HEK293 (cell line): ENCODE measurements at regions not wholly inside any gene's neighbourhood (a gene's known extent, or its start where the extent isn't known, plus 50 kb on each side); places are given as distances from the start of the nearest gene placed in this dataset.

Source experiments
- CTCF ChIA-PET: fragments of 350-600 bp; formaldehyde crosslinking; extraction: SDS; loops from one replicate; lab custom pipeline; 2021; ENCODE audit warnings: antibody characterized with exemption; lab: Yijun Ruan, JAX
- POLR2A ChIA-PET: fragments of 300-600 bp; formaldehyde crosslinking; extraction: SDS; loops from one replicate; lab custom pipeline; 2020; ENCODE audit warnings: antibody characterized with exemption, inconsistent platforms; lab: Yijun Ruan, JAX
- H3K27ac ChIP-seq: fragments of 200-500 bp; sonication (Bioruptor generic); 2 replicates; pipeline ENCODE4 v1.5.1; 2014; ENCODE audit warnings: low read depth, low read length, control low read depth, inconsistent platforms; ENCODE audit errors: extremely low read depth
- H3K36me3 ChIP-seq, 2 experiments: fragments of 200-500 bp in 1 of 2; sonication (Bioruptor generic) in 1 of 2; 1 replicate in 1 of 2; 2 replicates in 1 of 2; pipeline ENCODE4 v1.5.1; 2014 to 2017; ENCODE audit warnings: inconsistent platforms in 2 of 2, low read length in 2 of 2; ENCODE audit not compliant: control insufficient read depth in 2 of 2, insufficient read depth in 1 of 2
- H3K4me1 ChIP-seq: fragments of 200-500 bp; sonication (Bioruptor generic); 2 replicates; pipeline ENCODE4 v1.5.1; 2014; ENCODE audit warnings: mild to moderate bottlenecking, low read length, inconsistent platforms; ENCODE audit not compliant: control insufficient read depth, insufficient read depth
- H3K4me3 ChIP-seq: 2 replicates; pipeline ENCODE4 v1.5.1; 2011; ENCODE audit warnings: low read depth, mild to moderate bottlenecking, control low read depth, low read length, moderate library complexity
- H3K9me3 ChIP-seq: fragments of 200-500 bp; sonication (Bioruptor generic); 2 replicates; pipeline ENCODE4 v1.5.1; 2014; ENCODE audit warnings: low read depth, low read length, inconsistent platforms; ENCODE audit not compliant: control insufficient read depth, insufficient read depth
- ZNF132 ChIP-seq: fragments of 450-650 bp; formaldehyde crosslinking; IDR thresholded peaks from 2 replicates; pipeline ENCODE4 v1.5.1; 2017; ENCODE audit warnings: missing biosample characterization, missing genetic modification characterization, borderline replicate concordance
- ZNF133 ChIP-seq: fragments of 450-650 bp; formaldehyde crosslinking; IDR thresholded peaks from 2 replicates; pipeline ENCODE4 v1.5.1; 2016; ENCODE audit warnings: missing biosample characterization, missing genetic modification characterization
- ZNF140 ChIP-seq: fragments of 450-650 bp; formaldehyde crosslinking; IDR thresholded peaks from 2 replicates; pipeline ENCODE4 v1.5.1; 2016; ENCODE audit warnings: missing biosample characterization, missing genetic modification characterization
- ZNF146 ChIP-seq: fragments of 450-650 bp; formaldehyde crosslinking; IDR thresholded peaks from 2 replicates; pipeline ENCODE4 v1.5.1; 2016; ENCODE audit warnings: missing biosample characterization, missing genetic modification characterization
- ZNF148 ChIP-seq: fragments of 450-650 bp; formaldehyde crosslinking; IDR thresholded peaks from 2 replicates; pipeline ENCODE4 v1.5.0; 2017; ENCODE audit warnings: missing biosample characterization, missing genetic modification characterization, borderline replicate concordance
- ZNF155 ChIP-seq: fragments of 450-650 bp; formaldehyde crosslinking; IDR thresholded peaks from 2 replicates; pipeline ENCODE4 v1.5.1; 2016; ENCODE audit warnings: missing biosample characterization, missing genetic modification characterization
- ZNF280C ChIP-seq: fragments of 450-650 bp; formaldehyde crosslinking; IDR thresholded peaks from 2 replicates; pipeline ENCODE4 v1.5.1; 2016; ENCODE audit warnings: missing biosample characterization, missing genetic modification characterization
- ZNF350 ChIP-seq: fragments of 450-650 bp; formaldehyde crosslinking; IDR thresholded peaks from 2 replicates; pipeline ENCODE4 v1.5.0; 2017; ENCODE audit warnings: missing biosample characterization, mild to moderate bottlenecking, missing genetic modification characterization
- ZNF549 ChIP-seq: fragments of 450-650 bp; IDR thresholded peaks from 2 replicates; pipeline ENCODE4 v1.5.1; 2018; ENCODE audit warnings: missing biosample characterization, missing genetic modification characterization, mild to moderate bottlenecking, inconsistent platforms, moderate library complexity
- ZNF596 ChIP-seq: fragments of 450-650 bp; IDR thresholded peaks from 2 replicates; pipeline ENCODE4 v1.5.0; 2018; ENCODE audit warnings: missing biosample characterization, mild to moderate bottlenecking, missing genetic modification characterization, moderate library complexity
- ZNF701 ChIP-seq: fragments of 450-650 bp; formaldehyde crosslinking; IDR thresholded peaks from 2 replicates; pipeline ENCODE4 v1.5.1; 2016; ENCODE audit warnings: missing biosample characterization, missing genetic modification characterization
- ZNF768 ChIP-seq: fragments of 450-650 bp; formaldehyde crosslinking; IDR thresholded peaks from 2 replicates; pipeline ENCODE4 v1.5.1; 2018; ENCODE audit warnings: missing biosample characterization, mild to moderate bottlenecking, missing genetic modification characterization
- ZSCAN5A ChIP-seq: fragments of 450-650 bp; formaldehyde crosslinking; IDR thresholded peaks from 2 replicates; pipeline ENCODE4 v1.5.1; 2016; ENCODE audit warnings: missing biosample characterization, missing genetic modification characterization
- TF ChIP-seq, protein P1 (sequence below): fragments of 450-650 bp; formaldehyde crosslinking; IDR thresholded peaks from 2 replicates; pipeline ENCODE4 v1.5.1; 2016; ENCODE audit warnings: missing biosample characterization, missing genetic modification characterization
- TF ChIP-seq, protein P2 (sequence below): fragments of 450-650 bp; formaldehyde crosslinking; IDR thresholded peaks from 2 replicates; pipeline ENCODE4 v1.5.1; 2016; ENCODE audit warnings: missing biosample characterization, missing genetic modification characterization
- TF ChIP-seq, protein P3 (sequence below): fragments of 450-650 bp; formaldehyde crosslinking; IDR thresholded peaks from 2 replicates; pipeline ENCODE4 v1.5.1; 2017; ENCODE audit warnings: missing biosample characterization, mild to moderate bottlenecking, missing genetic modification characterization, moderate library complexity

DNA sequence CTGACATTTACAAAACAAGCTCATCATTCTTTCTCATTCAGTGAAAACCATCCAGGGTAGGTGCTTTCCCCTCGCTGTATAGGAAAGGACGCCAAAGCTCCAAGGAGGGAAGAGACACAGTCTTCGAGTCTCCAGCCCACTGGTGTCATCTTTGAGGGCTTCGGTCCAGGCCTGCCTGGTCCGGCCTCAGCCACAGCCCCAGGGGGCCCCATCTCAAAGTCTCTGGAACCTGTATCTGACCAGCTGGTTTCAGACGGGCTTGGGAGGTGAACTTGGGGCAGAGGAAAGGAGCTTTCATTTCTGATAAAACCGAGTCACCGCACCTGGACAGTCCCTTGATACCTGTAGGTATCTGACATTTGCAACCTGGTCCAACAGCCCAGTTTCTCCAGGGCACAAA lies 229.5 kb upstream of the RTL1 start:
- TF ChIP-seq ZSCAN5A (tag by site-specific recombination) (no peak), ZNF549 (no peak), ZNF768 (tag by site-specific recombination) (no peak), ZNF140 (tag by site-specific recombination) (no peak), ZNF350 (no peak), ZNF155 (no peak), ZNF701 (tag by site-specific recombination) (no peak), ZNF280C (no peak), ZNF146 (tag by site-specific recombination) (no peak), ZNF596 (tag by site-specific recombination) (no peak), ZNF132 (no peak), ZNF148 (tag by site-specific recombination) (no peak), ZNF133 (no peak)
- TF ChIP-seq, protein P1, sequence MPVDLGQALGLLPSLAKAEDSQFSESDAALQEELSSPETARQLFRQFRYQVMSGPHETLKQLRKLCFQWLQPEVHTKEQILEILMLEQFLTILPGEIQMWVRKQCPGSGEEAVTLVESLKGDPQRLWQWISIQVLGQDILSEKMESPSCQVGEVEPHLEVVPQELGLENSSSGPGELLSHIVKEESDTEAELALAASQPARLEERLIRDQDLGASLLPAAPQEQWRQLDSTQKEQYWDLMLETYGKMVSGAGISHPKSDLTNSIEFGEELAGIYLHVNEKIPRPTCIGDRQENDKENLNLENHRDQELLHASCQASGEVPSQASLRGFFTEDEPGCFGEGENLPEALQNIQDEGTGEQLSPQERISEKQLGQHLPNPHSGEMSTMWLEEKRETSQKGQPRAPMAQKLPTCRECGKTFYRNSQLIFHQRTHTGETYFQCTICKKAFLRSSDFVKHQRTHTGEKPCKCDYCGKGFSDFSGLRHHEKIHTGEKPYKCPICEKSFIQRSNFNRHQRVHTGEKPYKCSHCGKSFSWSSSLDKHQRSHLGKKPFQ (tag by site-specific recombination): no peak
- TF ChIP-seq, protein P2, sequence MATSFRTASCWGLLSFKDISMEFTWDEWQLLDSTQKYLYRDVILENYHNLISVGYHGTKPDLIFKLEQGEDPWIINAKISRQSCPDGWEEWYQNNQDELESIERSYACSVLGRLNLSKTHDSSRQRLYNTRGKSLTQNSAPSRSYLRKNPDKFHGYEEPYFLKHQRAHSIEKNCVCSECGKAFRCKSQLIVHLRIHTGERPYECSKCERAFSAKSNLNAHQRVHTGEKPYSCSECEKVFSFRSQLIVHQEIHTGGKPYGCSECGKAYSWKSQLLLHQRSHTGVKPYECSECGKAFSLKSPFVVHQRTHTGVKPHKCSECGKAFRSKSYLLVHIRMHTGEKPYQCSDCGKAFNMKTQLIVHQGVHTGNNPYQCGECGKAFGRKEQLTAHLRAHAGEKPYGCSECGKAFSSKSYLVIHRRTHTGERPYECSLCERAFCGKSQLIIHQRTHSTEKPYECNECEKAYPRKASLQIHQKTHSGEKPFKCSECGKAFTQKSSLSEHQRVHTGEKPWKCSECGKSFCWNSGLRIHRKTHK (tag by site-specific recombination): no peak
- TF ChIP-seq, protein P3, sequence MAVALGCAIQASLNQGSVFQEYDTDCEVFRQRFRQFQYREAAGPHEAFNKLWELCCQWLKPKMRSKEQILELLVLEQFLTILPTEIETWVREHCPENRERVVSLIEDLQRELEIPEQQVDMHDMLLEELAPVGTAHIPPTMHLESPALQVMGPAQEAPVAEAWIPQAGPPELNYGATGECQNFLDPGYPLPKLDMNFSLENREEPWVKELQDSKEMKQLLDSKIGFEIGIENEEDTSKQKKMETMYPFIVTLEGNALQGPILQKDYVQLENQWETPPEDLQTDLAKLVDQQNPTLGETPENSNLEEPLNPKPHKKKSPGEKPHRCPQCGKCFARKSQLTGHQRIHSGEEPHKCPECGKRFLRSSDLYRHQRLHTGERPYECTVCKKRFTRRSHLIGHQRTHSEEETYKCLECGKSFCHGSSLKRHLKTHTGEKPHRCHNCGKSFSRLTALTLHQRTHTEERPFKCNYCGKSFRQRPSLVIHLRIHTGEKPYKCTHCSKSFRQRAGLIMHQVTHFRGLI: no peak
- H3K4me3 ChIP-seq: no peak overlapping the region
- H3K4me1 ChIP-seq: no peaks in the 10 kb centered on the region
- H3K9me3 ChIP-seq: no peaks in the 10 kb centered on the region
- ChIA-PET POLR2A (no interaction called here), CTCF (no interaction called here)
- no peak overlapping the region for H3K27ac ChIP-seq
- no peaks in the 10 kb centered on the region for H3K36me3 ChIP-seq
